Cardiac fibroblast (primary cell): ENCODE measurements at regions not wholly inside any gene's neighbourhood (a gene's known extent, or its start where the extent isn't known, plus 50 kb on each side); places are given as distances from the start of the nearest gene placed in this dataset.

Source experiments
- DNase-seq, 2 donors: peaks; one replicate each; pipeline versions ENCODE4 v3.0.0 to v3.0.0-alpha.2; 2010; ENCODE audit warnings: low read depth in 2 of 2
- H3K4me3 ChIP-seq, 2 donors: replicated peaks in 1 of 2; 1 replicate in 1 of 2; 2 replicates in 1 of 2; pipeline ENCODE4 v1.5.1; 2011; ENCODE audit warnings: low read depth in 2 of 2, low read length in 2 of 2, mild to moderate bottlenecking in 2 of 2, moderate library complexity in 1 of 2
- CTCF ChIP-seq: IDR thresholded peaks from one replicate; pipeline ENCODE4 v1.5.1; 2011; ENCODE audit warnings: low read depth, mild to moderate bottlenecking, low read length, inconsistent platforms

GRCh38 chr2:121828281-121828731 is 72.9 kb downstream of the TSN start:
- DNase-seq: peak in 1 of 2 donors; percentile 15
- H3K4me3 ChIP-seq: no peak overlapping the region
- TF ChIP-seq CTCF: no peak

GRCh38 chr2:121830809-121831208 is 75.4 kb downstream of the TSN start:
- DNase-seq: peak in 1 of 2 donors; percentile 21
- H3K4me3 ChIP-seq: no peak overlapping the region
- no peak for TF ChIP-seq CTCF

GRCh38 chr2:121831841-121832240 is 76.4 kb downstream of the TSN start:
- DNase-seq: no peak
- H3K4me3 ChIP-seq: no peak overlapping the region
- no peak for TF ChIP-seq CTCF

- DNase-seq: no peak
These were observed 77.2 kb downstream of the TSN start for GRCh38 chr2:121832412-121833357.

GRCh38 chr2:121833358-121833723 is 77.9 kb downstream of the TSN start:
- DNase-seq: no peak
- TF ChIP-seq CTCF: no peak

More at GRCh38 chr2:121832412-121833357, 77.2 kb downstream of the TSN start:
- no peak for TF ChIP-seq CTCF
- H3K4me3 ChIP-seq: no peak overlapping the region

GRCh38 chr2:121836611-121837010 is 81.2 kb downstream of the TSN start:
- DNase-seq: peak; percentile 2 to 16

More at GRCh38 chr2:121833358-121833723, 77.9 kb downstream of the TSN start:
- no peak overlapping the region for H3K4me3 ChIP-seq

More at GRCh38 chr2:121836611-121837010, 81.2 kb downstream of the TSN start:
- H3K4me3 ChIP-seq: no peak overlapping the region
- no peak for TF ChIP-seq CTCF
